HFFc6 (cell line): ENCODE measurements at regions not wholly inside any gene's neighbourhood (a gene's known extent, or its start where the extent isn't known, plus 50 kb on each side); places are given as distances from the start of the nearest gene placed in this dataset.

Experiments
- DNase-seq: peaks from one replicate; pipeline ENCODE4 v3.0.0-alpha.2; 2018
- H3K27ac Mint-ChIP-seq: 2 replicates; pipeline ENCODE4 v1.8.0; 2020; ENCODE audit warnings: mild to moderate bottlenecking, mixed read lengths
- H3K27me3 Mint-ChIP-seq: 2 replicates; pipeline ENCODE4 v1.8.0; 2021; ENCODE audit warnings: mild to moderate bottlenecking, moderate library complexity, mixed read lengths; ENCODE audit not compliant: insufficient read depth
- H3K36me3 Mint-ChIP-seq: 2 replicates; pipeline ENCODE4 v1.8.0; 2021; ENCODE audit warnings: low read depth, mixed read lengths
- H3K4me1 Mint-ChIP-seq: 2 replicates; pipeline ENCODE4 v1.8.0; 2020; ENCODE audit warnings: low read depth, mixed read lengths
- H3K4me3 Mint-ChIP-seq: 2 replicates; pipeline ENCODE4 v1.8.0; 2020; ENCODE audit warnings: mild to moderate bottlenecking, moderate library complexity, mixed read lengths
- H3K9me3 Mint-ChIP-seq: 2 replicates; pipeline ENCODE4 v1.8.0; 2020; ENCODE audit warnings: mild to moderate bottlenecking, mixed read lengths
- TF ChIP-seq, protein P1 (sequence below): fragments of 200-600 bp; sonication (generic); IDR thresholded peaks from 2 replicates; pipeline ENCODE4 v1.5.0; 2021; ENCODE audit warnings: antibody characterized with exemption, mild to moderate bottlenecking

GRCh38 chr22:22827187-22827939, 60.3 kb upstream of the IGLL5 start:
- no peak overlapping the region for H3K27ac Mint-ChIP-seq
- peaks cover 4% of the 10 kb centered on the region for H3K27me3 Mint-ChIP-seq
- no peaks in the 10 kb centered on the region for H3K4me1 Mint-ChIP-seq
- TF ChIP-seq, protein P1, sequence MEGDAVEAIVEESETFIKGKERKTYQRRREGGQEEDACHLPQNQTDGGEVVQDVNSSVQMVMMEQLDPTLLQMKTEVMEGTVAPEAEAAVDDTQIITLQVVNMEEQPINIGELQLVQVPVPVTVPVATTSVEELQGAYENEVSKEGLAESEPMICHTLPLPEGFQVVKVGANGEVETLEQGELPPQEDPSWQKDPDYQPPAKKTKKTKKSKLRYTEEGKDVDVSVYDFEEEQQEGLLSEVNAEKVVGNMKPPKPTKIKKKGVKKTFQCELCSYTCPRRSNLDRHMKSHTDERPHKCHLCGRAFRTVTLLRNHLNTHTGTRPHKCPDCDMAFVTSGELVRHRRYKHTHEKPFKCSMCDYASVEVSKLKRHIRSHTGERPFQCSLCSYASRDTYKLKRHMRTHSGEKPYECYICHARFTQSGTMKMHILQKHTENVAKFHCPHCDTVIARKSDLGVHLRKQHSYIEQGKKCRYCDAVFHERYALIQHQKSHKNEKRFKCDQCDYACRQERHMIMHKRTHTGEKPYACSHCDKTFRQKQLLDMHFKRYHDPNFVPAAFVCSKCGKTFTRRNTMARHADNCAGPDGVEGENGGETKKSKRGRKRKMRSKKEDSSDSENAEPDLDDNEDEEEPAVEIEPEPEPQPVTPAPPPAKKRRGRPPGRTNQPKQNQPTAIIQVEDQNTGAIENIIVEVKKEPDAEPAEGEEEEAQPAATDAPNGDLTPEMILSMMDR = no peak
- DNase-seq = no peak
- no peaks in the 10 kb centered on the region for H3K9me3 Mint-ChIP-seq
- no peak overlapping the region for H3K4me3 Mint-ChIP-seq
- no peaks in the 10 kb centered on the region for H3K36me3 Mint-ChIP-seq

DNA sequence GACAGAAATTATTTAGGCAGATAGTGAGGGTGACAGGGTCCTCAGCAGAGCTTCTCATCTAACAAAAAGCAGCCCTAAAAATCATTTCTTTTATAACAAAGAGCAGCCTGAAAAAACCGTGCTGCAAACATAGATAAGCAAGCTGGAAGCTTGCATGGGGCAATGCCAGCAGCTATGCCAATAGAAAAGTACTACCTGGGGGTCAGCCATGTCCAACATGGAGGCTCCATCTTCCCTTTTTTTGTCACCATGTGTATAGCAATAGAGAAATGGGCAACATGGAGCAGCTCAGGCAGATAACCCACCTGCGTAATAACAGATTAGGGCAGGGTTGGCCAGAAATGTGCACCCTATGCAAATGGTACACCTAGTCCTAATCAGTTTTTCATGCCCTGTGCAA, 57.4 kb upstream of the IGLL5 start:
- Mint-ChIP-seq H3K36me3 (no peaks in the 10 kb centered on the region), H3K4me1 (no peaks in the 10 kb centered on the region), H3K9me3 (no peaks in the 10 kb centered on the region), H3K27ac (no peak overlapping the region), H3K4me3 (no peak overlapping the region), H3K27me3 (peaks cover 10% of the 10 kb centered on the region)
- DNase-seq = no peak
- TF ChIP-seq, protein P1 = no peak

- DNase-seq = no peak
- no peaks in the 10 kb centered on the region for H3K4me1 Mint-ChIP-seq
- no peak overlapping the region for H3K27ac Mint-ChIP-seq
- peaks cover 11% of the 10 kb centered on the region for H3K27me3 Mint-ChIP-seq
- TF ChIP-seq, protein P1 = no peak
- H3K36me3 Mint-ChIP-seq = no peaks in the 10 kb centered on the region
- no peak overlapping the region for H3K4me3 Mint-ChIP-seq
- H3K9me3 Mint-ChIP-seq = no peaks in the 10 kb centered on the region
Observed at GRCh38 chr22:22830957-22831688, 56.5 kb upstream of the IGLL5 start.

GRCh38 chr22:22833059-22833458, 54.6 kb upstream of the IGLL5 start:
- no peaks in the 10 kb centered on the region for H3K9me3 Mint-ChIP-seq
- no peaks in the 10 kb centered on the region for H3K36me3 Mint-ChIP-seq
- H3K27ac Mint-ChIP-seq = no peak overlapping the region
- DNase-seq = no peak
- TF ChIP-seq, protein P1 = no peak
- H3K27me3 Mint-ChIP-seq = peaks cover 14% of the 10 kb centered on the region
- no peaks in the 10 kb centered on the region for H3K4me1 Mint-ChIP-seq
- no peak overlapping the region for H3K4me3 Mint-ChIP-seq

- Mint-ChIP-seq H3K9me3 (no peaks in the 10 kb centered on the region), H3K36me3 (no peaks in the 10 kb centered on the region), H3K27ac (no peak overlapping the region), H3K4me1 (no peaks in the 10 kb centered on the region), H3K4me3 (no peak overlapping the region), H3K27me3 (peaks cover 14% of the 10 kb centered on the region)
- DNase-seq = no peak
- TF ChIP-seq, protein P1 = no peak
Observed at GRCh38 chr22:22833488-22833887, 54.1 kb upstream of the IGLL5 start.
